Endometrium (tissue), 2 donors: ENCODE measurements at regions not wholly inside any gene's neighbourhood (a gene's known extent, or its start where the extent isn't known, plus 50 kb on each side); places are given as distances from the start of the nearest gene placed in this dataset.
A peak's percentile ranks its signal among the peaks of the same experiment; 100 is the strongest.

ENCODE experiments used
- FAIRE-seq: peaks from 2 replicates; lab custom pipeline; 2012; peaks lifted over from hg19 to GRCh38; lab: Jason Lieb, UNC
- donor health status: control.
- donor health status: control.

DNA sequence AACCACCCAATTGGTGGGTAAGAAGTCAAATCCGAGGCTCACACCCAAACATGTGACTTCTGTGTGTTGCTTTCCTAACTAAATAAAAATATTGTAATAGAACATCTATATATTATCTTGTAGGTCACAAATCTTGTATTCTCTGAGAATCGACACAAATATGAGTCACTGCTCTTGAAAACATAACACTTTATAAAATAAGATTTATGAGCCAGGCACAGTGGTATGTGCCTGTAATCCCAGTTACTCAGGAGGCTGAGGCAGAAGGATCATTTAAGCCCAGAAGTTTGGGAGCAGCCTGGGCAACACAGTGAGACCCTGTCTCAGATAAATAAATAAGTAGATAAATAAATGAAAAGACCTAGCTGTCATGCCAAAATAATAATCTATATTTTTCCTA lies 624.1 kb downstream of the ANXA1 start:
- FAIRE-seq = no peak

DNA sequence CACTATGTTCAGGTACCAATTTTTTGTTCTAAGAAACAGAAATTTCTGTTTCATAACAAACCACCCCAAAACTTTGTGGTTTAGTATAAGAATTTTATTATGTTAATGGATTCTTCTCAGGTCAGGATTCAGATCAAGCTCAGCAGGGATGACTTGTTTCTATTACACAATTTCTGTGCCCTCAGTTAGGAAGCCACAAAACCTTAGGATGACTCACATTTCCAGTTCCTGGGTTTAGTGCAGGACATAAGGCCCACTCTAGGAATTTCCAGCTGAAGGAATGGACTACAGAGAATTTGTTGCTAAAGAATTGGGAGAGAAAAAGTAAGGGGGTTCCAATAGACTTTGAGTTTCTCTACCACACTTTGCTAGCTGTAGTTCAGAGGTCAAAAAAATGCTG lies 629.3 kb downstream of the ANXA1 start:
- FAIRE-seq = no peak

DNA sequence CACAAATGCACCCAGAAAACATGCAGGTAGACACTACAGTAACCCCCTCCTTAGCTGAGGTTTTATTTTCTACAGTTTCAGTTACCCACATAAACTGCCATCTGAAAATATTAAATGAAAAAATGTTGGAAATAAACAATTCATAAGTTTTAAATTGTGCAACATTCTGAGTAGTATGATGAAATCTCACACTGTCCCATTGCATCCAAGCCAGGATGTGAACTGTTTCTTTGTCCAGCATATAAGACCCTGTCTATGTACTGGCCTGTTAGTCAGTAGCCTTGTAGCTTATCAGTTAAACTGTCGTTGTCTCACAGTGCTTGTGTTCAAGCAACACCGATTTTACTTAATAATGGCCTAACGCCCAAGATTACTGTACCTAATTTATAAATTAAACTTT lies 630.5 kb downstream of the ANXA1 start:
- FAIRE-seq = no peak

DNA sequence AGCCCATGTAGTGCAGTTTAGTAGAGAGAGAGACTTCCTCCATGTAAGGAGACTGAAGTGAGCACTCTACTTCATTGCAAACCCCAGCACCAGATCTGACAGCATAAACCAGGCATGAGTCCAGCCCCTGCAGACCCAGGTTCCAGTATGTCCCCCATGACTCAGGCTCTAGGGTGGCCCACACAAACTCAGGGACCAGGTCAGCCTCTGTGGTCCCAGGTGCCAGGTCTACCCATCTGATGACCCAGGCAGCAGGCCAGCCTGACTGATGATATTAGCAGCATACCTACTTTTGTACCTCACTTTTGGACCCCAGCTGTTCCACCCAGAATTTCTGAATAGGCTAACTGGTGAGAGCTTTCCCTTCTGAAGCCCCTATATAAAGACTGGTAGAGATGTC lies 647.8 kb downstream of the ANXA1 start:
- no peak for FAIRE-seq

- FAIRE-seq = no peak
These were observed 653.4 kb downstream of the ANXA1 start for GRCh38 chr9:73805111-73805510.

- no peak for FAIRE-seq
These were observed 654.3 kb downstream of the ANXA1 start for GRCh38 chr9:73805853-73806458.

DNA sequence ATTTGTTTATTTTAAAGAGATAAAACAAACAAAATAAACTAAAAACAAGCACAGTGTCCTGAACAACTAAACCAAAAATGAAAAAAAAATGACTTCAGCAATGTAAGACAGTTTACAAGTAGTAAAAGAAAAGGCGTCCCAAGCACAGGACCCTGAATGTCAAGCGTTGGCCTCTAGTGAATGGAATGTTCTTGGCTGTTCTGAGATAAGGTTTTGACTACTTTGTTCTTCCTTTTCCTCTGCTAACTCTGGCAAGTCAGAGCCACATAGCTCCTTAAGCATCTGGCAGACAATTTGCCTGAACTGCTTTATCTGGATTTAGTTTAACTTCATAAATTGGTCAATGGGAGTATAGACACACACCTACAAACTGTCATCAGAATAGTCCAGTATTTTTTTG lies 655.2 kb downstream of the ANXA1 start:
- peak; percentile 88 for FAIRE-seq

DNA sequence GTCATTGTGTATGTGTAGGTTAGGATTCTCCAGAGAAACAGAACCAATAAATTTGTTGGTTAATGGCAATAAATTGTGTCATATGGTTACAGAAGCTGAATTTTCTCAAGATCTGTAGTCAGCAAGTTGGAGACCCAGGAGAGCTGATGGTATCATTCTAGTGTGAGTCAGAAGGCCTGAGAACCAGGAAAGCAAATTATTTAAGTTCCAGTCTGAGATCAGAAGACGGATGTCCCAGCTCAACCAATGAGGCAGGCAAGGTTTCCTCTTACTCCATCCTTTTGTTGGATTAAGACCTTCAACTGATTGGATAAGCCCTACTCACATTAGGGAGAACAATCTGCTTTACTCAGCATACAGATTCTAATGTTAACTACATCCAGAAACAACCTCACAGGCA lies 656.3 kb downstream of the ANXA1 start:
- FAIRE-seq = no peak

GRCh38 chr9:73810585-73811215 lies 659.0 kb downstream of the ANXA1 start:
- FAIRE-seq = peak; percentile 74

GRCh38 chr9:73813546-73813945 lies 661.9 kb downstream of the ANXA1 start:
- FAIRE-seq = no peak

GRCh38 chr9:73816905-73817304 lies 665.2 kb downstream of the ANXA1 start:
- FAIRE-seq = no peak

DNA sequence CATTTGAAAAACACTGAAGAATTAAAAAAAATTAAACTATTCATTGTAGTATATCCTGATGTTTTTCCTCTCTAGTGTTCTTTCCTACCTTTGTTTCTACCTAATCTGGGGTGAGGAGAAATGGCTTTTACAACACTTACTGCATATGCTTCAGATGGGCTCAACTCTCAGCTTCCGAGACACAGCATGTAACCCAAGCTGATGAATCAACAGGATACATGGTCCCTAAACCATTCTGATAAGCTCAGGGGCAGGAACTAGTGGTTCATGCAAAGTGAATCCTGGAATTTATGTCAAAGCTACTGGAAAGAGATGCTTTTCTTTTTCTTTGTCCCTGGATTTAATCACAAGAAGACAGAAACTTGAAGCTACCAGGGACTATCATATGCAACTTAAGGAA lies 672.5 kb upstream of the RORB start:
- no peak for FAIRE-seq

- FAIRE-seq = no peak
These were observed 658.3 kb upstream of the RORB start for GRCh38 chr9:73838871-73839270.

GRCh38 chr9:73839471-73839870 lies 657.7 kb upstream of the RORB start:
- FAIRE-seq = no peak

DNA sequence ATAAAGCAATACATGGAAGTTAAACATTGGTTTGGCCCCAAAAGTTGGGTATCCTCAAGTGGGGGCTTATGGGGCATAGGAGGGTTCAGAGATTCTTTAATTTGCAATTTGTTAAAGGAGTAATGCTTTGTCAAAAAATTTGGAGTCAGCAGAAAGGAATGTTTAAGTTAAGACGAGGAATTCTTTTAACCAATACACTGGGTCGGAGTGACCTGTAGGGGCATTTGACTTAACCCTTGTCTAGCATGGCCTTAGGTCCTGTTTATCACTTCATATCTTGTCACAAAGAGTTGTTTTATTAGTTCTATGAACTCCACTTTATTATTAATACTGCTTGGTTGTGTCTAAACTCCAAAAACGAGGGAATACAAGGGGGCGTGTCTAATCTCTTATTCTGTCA lies 656.1 kb upstream of the RORB start:
- FAIRE-seq = no peak

DNA sequence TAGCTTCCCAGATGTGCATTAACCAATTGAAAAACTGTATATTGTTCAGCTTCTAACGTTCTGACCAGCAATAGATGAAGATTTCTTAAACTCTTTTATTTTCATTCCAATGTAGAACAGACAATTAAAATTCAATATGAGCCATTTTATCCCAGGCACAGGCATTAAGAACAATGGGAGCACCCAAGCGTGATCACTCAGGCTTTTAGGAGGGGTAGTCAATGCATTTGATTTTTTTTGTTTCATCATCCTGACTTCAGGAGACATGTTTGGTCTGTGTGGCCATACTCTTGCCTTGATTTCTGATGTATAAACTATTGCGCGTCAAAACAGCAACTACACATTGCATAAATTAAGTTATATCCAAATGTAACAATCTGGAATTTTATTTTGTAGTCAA lies 653.0 kb upstream of the RORB start:
- FAIRE-seq = no peak

DNA sequence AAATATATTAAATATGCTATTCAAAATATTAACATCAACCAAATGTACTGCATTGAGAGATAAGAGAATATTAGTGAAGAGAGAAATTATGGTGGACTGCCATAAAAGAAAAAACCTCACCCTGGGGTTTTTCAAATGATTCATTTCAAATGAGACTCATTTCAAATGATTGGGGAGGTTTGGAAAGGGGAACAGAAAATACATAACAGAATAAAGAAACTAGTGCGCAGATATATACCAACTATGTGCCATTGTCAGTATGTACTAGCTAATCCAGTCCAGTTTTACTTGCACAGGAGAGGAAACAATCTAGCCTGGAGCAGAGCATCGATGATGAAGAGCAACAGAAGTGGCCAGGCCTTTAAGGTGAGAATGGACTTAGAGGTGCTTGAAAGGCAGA lies 651.6 kb upstream of the RORB start:
- FAIRE-seq = no peak

DNA sequence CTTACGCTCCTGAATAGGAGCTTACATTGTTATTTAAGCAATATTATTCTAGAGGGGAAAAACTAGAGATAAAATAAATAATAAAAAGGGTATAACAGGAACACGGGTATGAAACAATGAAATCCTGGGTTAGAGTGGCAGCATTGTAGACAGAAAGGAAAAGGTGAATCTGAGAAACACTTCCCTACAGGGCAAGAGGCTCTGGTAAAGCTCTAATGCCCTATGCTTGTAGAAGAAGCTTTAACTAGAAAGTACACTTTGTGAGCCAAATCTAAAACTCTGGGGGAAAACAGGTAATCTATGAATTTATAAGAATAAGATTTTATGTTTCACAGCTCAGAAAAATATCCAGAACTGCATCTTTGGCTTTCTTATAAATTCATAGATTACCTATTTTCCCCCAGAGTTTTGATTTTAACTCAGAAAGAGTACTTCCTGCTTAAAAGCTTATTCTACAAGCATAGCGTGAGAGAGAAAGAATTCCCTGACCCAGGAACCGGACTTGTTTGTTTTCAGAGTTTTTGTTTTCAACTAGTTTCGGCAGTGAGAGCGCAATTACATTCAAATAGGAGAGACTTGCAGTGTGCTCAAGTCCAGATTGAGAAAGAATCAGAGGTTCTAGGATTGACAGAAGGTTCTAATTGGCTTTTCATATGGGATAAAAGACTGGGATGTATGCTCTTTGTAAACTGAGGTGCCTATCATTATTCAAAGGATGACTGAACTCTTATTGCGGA lies 651.0 kb upstream of the RORB start:
- FAIRE-seq = no peak

DNA sequence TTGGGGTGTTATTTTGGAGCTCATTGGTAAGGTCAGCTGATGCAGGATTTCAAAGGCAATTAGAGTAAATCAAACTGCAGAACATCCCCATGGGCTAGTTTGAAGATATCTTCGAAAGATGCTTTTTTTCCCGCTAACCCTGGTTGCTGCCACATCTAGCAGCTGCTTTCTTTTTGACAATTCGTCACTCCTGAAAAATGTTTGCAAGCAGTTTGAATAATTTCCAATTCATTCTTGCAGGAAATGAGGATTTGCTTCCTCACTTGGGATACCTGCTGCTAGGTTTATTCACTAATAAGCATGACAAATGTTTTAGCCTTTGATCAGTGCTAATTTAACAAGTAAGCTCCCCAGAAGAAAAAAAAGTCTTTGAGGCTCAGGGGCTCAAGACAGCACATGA lies 649.6 kb upstream of the RORB start:
- FAIRE-seq = no peak

DNA sequence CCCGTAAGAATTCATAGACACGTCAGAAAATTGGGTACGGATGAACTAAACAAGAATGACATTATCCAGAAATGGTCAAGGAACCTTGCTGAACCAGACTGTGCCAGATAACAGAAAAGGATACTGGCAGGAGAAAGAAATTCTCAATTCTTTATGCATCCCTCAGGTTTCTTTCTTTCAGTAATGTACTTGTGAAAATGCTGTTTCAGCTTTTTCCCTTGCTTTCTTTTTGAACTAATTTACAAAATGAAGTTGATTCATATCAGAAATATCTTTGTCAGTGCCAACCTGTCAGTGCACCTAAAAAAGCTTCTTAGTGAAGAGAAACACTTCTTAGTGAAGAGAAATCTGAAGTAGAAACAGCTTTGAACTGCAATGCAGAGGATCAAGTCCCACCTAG lies 643.6 kb upstream of the RORB start:
- no peak for FAIRE-seq

DNA sequence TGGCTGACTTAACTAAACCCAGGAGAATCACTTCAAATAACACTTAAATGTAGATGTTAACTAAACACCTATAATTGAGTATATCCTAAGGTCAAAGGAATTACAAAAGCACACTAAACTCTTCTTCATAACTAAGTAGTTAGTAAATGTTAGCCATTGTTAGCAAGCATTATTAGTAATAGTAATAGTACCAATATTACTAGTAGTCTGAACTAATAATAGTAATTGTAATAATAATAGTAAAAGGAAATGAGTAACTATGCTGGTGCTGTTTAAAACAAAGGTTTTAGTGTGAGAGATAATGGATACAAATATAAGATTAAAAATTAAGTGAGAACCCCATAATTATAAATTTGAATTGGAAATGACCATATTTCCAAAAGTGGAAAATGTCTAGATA lies 641.9 kb upstream of the RORB start:
- FAIRE-seq = no peak

- peak; percentile 15 for FAIRE-seq
These were observed 633.2 kb upstream of the RORB start for GRCh38 chr9:73863924-73864323.

DNA sequence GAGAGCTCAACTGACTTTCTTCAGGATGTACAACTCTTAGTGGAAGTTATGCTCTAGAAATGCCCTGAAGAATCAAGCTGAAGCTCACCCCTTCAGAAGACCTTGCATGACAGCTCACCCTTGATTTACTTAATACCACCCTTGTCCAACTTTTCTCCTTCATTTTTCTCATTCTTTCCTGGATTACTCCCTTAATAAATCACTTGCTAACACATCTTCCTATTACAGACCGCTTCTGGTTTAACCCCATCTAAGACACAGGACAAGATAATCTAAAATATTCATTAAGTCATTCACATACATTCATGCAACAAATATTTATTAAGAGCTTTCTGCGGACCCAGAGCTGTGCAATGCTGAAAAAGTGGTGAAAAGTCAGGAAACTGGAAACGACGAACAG lies 630.7 kb upstream of the RORB start:
- no peak for FAIRE-seq

DNA sequence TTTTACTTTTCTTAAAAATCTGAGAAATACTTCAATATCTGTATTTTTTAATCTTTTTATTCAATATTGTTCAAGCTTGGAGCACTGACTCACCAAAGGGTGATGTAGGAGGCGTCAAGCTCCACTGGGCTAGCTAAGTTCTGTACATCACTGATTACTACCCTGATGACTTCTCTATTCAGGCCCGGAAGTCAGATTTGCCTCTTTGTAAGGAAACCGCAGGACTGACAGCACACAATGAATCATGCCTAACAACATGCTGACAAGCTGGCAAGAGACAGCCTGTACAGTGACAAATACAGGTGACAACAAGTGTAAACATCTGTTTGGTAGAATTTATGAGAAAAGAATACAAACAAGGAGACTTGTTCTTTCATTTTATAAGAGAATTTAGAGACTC lies 627.9 kb upstream of the RORB start:
- FAIRE-seq = no peak
